IMR-90 (cell line): ENCODE measurements at regions not wholly inside any gene's neighbourhood (a gene's known extent, or its start where the extent isn't known, plus 50 kb on each side); places are given as distances from the start of the nearest gene placed in this dataset.

Experiments used
- ATAC-seq: fragments of 200-7000 bp; cut with Tn5 transposase; 2 replicates; pipeline ENCODE4 v1.9.1; 2020; ENCODE audit warnings: low read depth, mild to moderate bottlenecking, moderate library complexity
- BruUV-seq: library from RNA; stranded (reverse); fragments of 400-500 nt; replicated peaks from 2 replicates; lab custom pipeline; 2021; lab: Mats Ljungman, UMichigan
- CTCF ChIA-PET: fragments of 300-600 bp; formaldehyde crosslinking; extraction: SDS; loops from one replicate; lab custom pipeline; 2021; ENCODE audit warnings: antibody characterized with exemption; lab: Yijun Ruan, JAX
- POLR2A ChIA-PET: fragments of 300-600 bp; sonication (Branson Sonifier 250); formaldehyde crosslinking; loops from one replicate; lab custom pipeline; 2022; ENCODE audit warnings: antibody characterized with exemption; ENCODE audit not compliant: unreplicated experiment; lab: Charles Lee
- DNase-seq: peaks from one replicate; pipeline ENCODE4 v3.0.0; 2013
- H2AFZ ChIP-seq: replicated peaks from 2 replicates; pipeline ENCODE3; 2013; ENCODE audit warnings: low read length, mild to moderate bottlenecking; ENCODE audit not compliant: poor library complexity
- H2AK5ac ChIP-seq: 2 replicates; pipeline ENCODE4 v1.6.1; 2013; ENCODE audit warnings: low read depth, low read length, inconsistent platforms
- H2AK9ac ChIP-seq: replicated peaks from 2 replicates; pipeline ENCODE3; 2013; ENCODE audit warnings: mild to moderate bottlenecking, low read depth, low read length, moderate library complexity; ENCODE audit not compliant: poor library complexity
- H2BK120ac ChIP-seq: 2 replicates; pipeline ENCODE4 v1.6.1; 2013; ENCODE audit warnings: low read depth, low read length, inconsistent platforms
- H2BK15ac ChIP-seq: 3 replicates; pipeline ENCODE4 v1.6.1; 2013; ENCODE audit warnings: low read depth, low read length, inconsistent platforms
- H2BK20ac ChIP-seq: 2 replicates; pipeline ENCODE4 v1.6.1; 2013; ENCODE audit warnings: low read depth, mild to moderate bottlenecking, inconsistent platforms, low read length, moderate library complexity
- H2BK5ac ChIP-seq: 2 replicates; pipeline ENCODE4 v1.6.1; 2013; ENCODE audit warnings: mild to moderate bottlenecking, low read depth, low read length, inconsistent platforms; ENCODE audit not compliant: poor library complexity, severe bottlenecking
- H3K14ac ChIP-seq: replicated peaks from 2 replicates; pipeline ENCODE4 v1.6.1; 2013; ENCODE audit warnings: low read depth, low read length, inconsistent platforms
- H3K18ac ChIP-seq: 2 replicates; pipeline ENCODE4 v1.6.1; 2013; ENCODE audit warnings: low read depth, low read length, control low read depth
- H3K23ac ChIP-seq: 2 replicates; pipeline ENCODE4 v1.6.1; 2013; ENCODE audit warnings: low read depth, low read length, inconsistent platforms
- H3K27ac ChIP-seq: 2 replicates; pipeline ENCODE4 v1.5.1; 2013; ENCODE audit warnings: mild to moderate bottlenecking, control low read depth, low read length; ENCODE audit not compliant: insufficient read depth
- H3K27me3 ChIP-seq: 2 replicates; pipeline ENCODE4 v1.6.1; 2013; ENCODE audit warnings: low read length; ENCODE audit not compliant: control insufficient read depth, insufficient read depth
- H3K36me3 ChIP-seq: 2 replicates; pipeline ENCODE4 v1.6.1; 2013; ENCODE audit warnings: low read length, mixed read lengths; ENCODE audit not compliant: control insufficient read depth, insufficient read depth
- H3K4ac ChIP-seq: 2 replicates; pipeline ENCODE4 v1.6.1; 2013; ENCODE audit warnings: low read depth, low read length, inconsistent platforms
- H3K4me1 ChIP-seq: 2 replicates; pipeline ENCODE4 v1.6.1; 2013; ENCODE audit warnings: low read length, mixed read lengths; ENCODE audit not compliant: control insufficient read depth, insufficient read depth
- H3K4me2 ChIP-seq: 2 replicates; pipeline ENCODE4 v1.6.1; 2013; ENCODE audit warnings: low read depth, mild to moderate bottlenecking, control low read depth, low read length, moderate library complexity
- H3K4me3 ChIP-seq: 2 replicates; pipeline ENCODE4 v1.5.1; 2013; ENCODE audit warnings: low read depth, mild to moderate bottlenecking, control low read depth, low read length, moderate library complexity; ENCODE audit not compliant: insufficient read depth
- H3K56ac ChIP-seq: 2 replicates; pipeline ENCODE4 v1.6.1; 2013; ENCODE audit warnings: low read length, inconsistent platforms; ENCODE audit not compliant: insufficient read depth; ENCODE audit errors: extremely low read depth
- H3K79me1 ChIP-seq, 2 experiments: 2 replicates each; pipeline ENCODE4 v1.6.1; 2013; ENCODE audit warnings: low read length in 2 of 2, inconsistent platforms in 1 of 2, low read depth in 1 of 2
- H3K9ac ChIP-seq: 2 replicates; pipeline ENCODE4 v1.6.1; 2013; ENCODE audit warnings: low read depth, low read length, control low read depth
- H3K9me1 ChIP-seq: 2 replicates; pipeline ENCODE4 v1.6.1; 2013; ENCODE audit warnings: low read length, inconsistent platforms; ENCODE audit not compliant: insufficient read depth
- H3K9me3 ChIP-seq: 2 replicates; pipeline ENCODE4 v1.6.1; 2013; ENCODE audit warnings: low read length; ENCODE audit not compliant: control insufficient read depth, insufficient read depth
- H4K20me1 ChIP-seq: 2 replicates; pipeline ENCODE4 v1.6.1; 2013; ENCODE audit warnings: low read length, inconsistent platforms; ENCODE audit not compliant: insufficient read depth
- H4K5ac ChIP-seq: 2 replicates; pipeline ENCODE4 v1.6.1; 2013; ENCODE audit warnings: mild to moderate bottlenecking, low read depth, low read length, control low read depth
- H4K8ac ChIP-seq, 2 experiments: 2 replicates each; pipeline ENCODE4 v1.6.1; 2013; ENCODE audit warnings: low read depth in 2 of 2, low read length in 2 of 2, control low read depth in 1 of 2, inconsistent platforms in 1 of 2
- H4K91ac ChIP-seq: 2 replicates; pipeline ENCODE4 v1.6.1; 2013; ENCODE audit warnings: low read depth, low read length, inconsistent platforms; ENCODE audit not compliant: insufficient read depth
- MAFK ChIP-seq: IDR thresholded peaks from 2 replicates; pipeline ENCODE4 v1.6.1; 2012; ENCODE audit warnings: low read depth, low read length, improper control_type of control experiment
- NFE2L2 ChIP-seq: fragments of 150-350 bp; IDR thresholded peaks from 2 replicates; pipeline ENCODE4 v1.6.1; 2016; ENCODE audit warnings: low read depth, mild to moderate bottlenecking, low read length
- WGBS, 2 experiments: methylation state at CpG; one replicate each; pipeline versions ENCODE4 v1.1.5 to v1.1.7; 2013; ENCODE audit warnings: missing lambda C conversion rate in 2 of 2; ENCODE audit not compliant: insufficient read length in 1 of 2; ENCODE audit errors: extremely low coverage in 2 of 2; 5-methylcytosine and 5-hydroxymethylcytosine counted together
- dilution Hi-C: fragments of 300-500 bp; cut with HindIII; formaldehyde crosslinking; loops from one replicate; pipeline ENCODE4 v1.14.3; 2018; ENCODE audit warnings: low sequenced_read_pairs; ENCODE audit not compliant: unreplicated experiment
- in situ Hi-C: fragments of 300-500 bp; cut with MboI; formaldehyde crosslinking; loops from 3 replicates; pipeline ENCODE4 v1.14.3; 2019; ENCODE audit warnings: low sequenced_read_pairs, inconsistent platforms, mixed read lengths
- intact Hi-C: fragments of 100-400 bp; cut with micrococcal nuclease; formaldehyde crosslinking; loops from 2 replicates; pipeline ENCODE4 v1.10.0; 2022

DNA sequence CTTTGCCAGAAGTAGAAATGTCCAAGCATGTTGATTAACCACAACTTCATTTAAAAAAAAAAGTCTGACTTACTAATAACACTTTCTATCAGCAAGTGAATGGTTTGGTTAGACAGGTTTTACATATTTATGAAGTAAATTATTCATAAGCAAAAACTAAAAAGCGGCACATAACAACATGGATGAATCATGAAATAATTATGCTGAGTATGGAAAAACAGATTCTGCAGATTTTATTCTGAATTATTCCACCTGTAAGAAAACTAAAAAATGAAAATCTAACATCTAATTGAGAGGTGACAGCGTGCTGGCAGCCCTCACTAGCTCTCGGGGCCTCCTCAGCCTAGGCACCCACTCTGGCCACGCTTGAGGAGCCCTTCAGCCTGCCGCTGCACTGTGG is 173.5 kb downstream of the ADAM29 start:
- Histone ChIP-seq H2AK5ac (no peak overlapping the region), H2BK5ac (no peak overlapping the region), H3K56ac (no peak overlapping the region), H3K18ac (no peak overlapping the region), H3K9me3 (peaks cover 24% of the 10 kb centered on the region), H3K79me1 (no peaks in the 10 kb centered on the region), H4K5ac (no peak overlapping the region), H2AFZ (no peak overlapping the region), H3K14ac (no peak overlapping the region), H4K8ac (no peak overlapping the region), H3K27ac (no peak overlapping the region), H3K27me3 (no peaks in the 10 kb centered on the region), H3K9me1 (no peaks in the 10 kb centered on the region), H3K4me1 (no peaks in the 10 kb centered on the region), H3K4me2 (no peak overlapping the region), H2BK120ac (no peak overlapping the region), H2AK9ac (no peak overlapping the region), H3K23ac (no peak overlapping the region), H3K36me3 (no peaks in the 10 kb centered on the region), H2BK20ac (no peak overlapping the region), H4K20me1 (no peaks in the 10 kb centered on the region), H3K4me3 (no peak overlapping the region), H3K4ac (no peak overlapping the region), H3K9ac (no peak overlapping the region), H2BK15ac (no peak overlapping the region), H4K91ac (no peak overlapping the region)
- in situ Hi-C loops (no loop called here), dilution Hi-C loops (no loop called here), intact Hi-C loops (no loop called here)
- no CpG with 5 or more reads among the region's 5 CpGs for WGBS, 2 experiments
- no peak for TF ChIP-seq NFE2L2
- TF ChIP-seq MAFK = peak; percentile 69
- no TSS peak for BruUV-seq
- ChIA-PET POLR2A (no interaction called here), CTCF (no interaction called here)
- no peak for ATAC-seq
- DNase-seq = no peak
